Activated naive CD4-positive, alpha-beta T cell treated with anti-CD3 and anti-CD28 coated beads, Interleukin-2, amount 50 U/mL, for 24 hours (primary cell): ENCODE measurements at regions not wholly inside any gene's neighbourhood (a gene's known extent, or its start where the extent isn't known, plus 50 kb on each side); places are given as distances from the start of the nearest gene placed in this dataset.
"Not testable (repeated sequence)": the region's sequence is repeated elsewhere in the genome, so short reads cannot be mapped to it uniquely, and the experiment has no call there.

Experiments
- H3K27ac Mint-ChIP-seq: one replicate; pipeline ENCODE4 v1.8.0; 2021; ENCODE audit warnings: mild to moderate bottlenecking, mixed read lengths
- H3K27me3 Mint-ChIP-seq: one replicate; pipeline ENCODE4 v1.8.0; 2021; ENCODE audit warnings: mixed read lengths
- H3K36me3 Mint-ChIP-seq: one replicate; pipeline ENCODE4 v1.8.0; 2021; ENCODE audit warnings: mixed read lengths
- H3K4me1 Mint-ChIP-seq: one replicate; pipeline ENCODE4 v1.8.0; 2021; ENCODE audit warnings: mixed read lengths
- H3K4me3 Mint-ChIP-seq: one replicate; pipeline ENCODE4 v1.8.0; 2021; ENCODE audit warnings: mild to moderate bottlenecking, mixed read lengths
- H3K9me3 Mint-ChIP-seq: one replicate; pipeline ENCODE4 v1.8.0; 2021; ENCODE audit warnings: mixed read lengths

DNA sequence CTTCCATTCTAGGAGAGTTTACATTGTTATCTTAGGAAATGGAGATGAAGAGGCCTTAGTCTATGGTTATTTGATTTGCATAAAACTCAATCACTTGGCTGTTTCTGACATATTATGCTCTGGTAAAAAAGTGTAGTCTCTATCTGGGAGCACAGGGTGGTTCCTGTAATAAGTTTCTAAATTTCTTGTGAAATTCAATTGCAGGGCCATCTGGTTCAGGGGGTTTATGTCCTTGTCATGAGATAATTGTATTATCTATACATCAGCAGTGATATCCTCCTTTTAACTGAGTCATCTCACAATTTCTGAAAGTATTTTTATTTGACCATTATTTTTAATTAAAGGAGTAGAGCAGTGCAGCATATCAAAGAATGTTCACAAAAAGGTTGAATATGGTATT lies 203.3 kb downstream of the MFSD1 start:
- Mint-ChIP-seq H3K27me3 (no peaks in the 10 kb centered on the region), H3K4me1 (no peaks in the 10 kb centered on the region), H3K9me3 (no peaks in the 10 kb centered on the region), H3K4me3 (no peak overlapping the region), H3K27ac (no peak overlapping the region), H3K36me3 (no peaks in the 10 kb centered on the region)

DNA sequence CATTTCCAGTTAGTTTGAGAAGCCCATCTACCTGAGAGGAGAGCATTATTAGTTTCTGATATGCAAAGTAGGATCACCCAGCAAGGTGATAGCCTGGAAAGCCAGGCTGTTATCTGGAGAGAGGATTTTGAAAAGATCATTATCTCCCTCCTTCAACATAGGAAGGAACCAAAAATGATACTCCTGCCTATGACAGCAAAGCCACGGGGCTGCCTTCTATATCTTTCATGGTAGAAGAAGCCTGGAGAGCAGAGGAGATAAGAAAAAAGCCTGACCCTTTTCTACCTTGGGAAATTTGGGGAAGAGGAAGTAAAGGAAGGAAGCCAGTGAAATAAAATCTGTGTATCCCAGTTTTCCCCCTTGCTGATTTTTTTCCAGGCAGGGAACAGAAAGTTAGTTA lies 205.5 kb downstream of the MFSD1 start:
- Mint-ChIP-seq H3K9me3 (no peaks in the 10 kb centered on the region), H3K27ac (no peak overlapping the region), H3K27me3 (no peaks in the 10 kb centered on the region), H3K4me1 (no peaks in the 10 kb centered on the region), H3K36me3 (no peaks in the 10 kb centered on the region), H3K4me3 (no peak overlapping the region)

DNA sequence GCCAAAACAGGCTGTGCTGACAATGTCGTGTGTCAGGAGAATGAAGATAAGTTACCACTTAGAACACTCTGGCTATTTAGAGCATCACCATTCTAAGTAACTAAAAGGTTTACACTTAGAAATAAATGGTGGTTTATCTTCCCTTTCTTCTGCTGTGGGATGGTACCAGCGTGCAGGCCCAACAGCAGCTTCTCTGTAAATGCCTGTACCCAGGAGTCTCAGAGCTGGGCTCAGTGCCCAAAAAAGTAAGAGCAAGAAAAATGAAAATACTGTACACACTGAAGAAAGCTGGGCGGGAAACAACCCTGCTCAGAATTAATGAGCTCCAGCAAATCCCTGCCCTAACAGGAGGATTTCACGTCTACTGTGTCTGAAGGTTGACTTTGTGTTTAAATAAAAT lies 206.5 kb downstream of the MFSD1 start:
- Mint-ChIP-seq H3K27me3 (no peaks in the 10 kb centered on the region), H3K4me1 (no peaks in the 10 kb centered on the region), H3K27ac (no peak overlapping the region), H3K9me3 (peaks cover 4% of the 10 kb centered on the region), H3K36me3 (no peaks in the 10 kb centered on the region), H3K4me3 (no peak overlapping the region)

DNA sequence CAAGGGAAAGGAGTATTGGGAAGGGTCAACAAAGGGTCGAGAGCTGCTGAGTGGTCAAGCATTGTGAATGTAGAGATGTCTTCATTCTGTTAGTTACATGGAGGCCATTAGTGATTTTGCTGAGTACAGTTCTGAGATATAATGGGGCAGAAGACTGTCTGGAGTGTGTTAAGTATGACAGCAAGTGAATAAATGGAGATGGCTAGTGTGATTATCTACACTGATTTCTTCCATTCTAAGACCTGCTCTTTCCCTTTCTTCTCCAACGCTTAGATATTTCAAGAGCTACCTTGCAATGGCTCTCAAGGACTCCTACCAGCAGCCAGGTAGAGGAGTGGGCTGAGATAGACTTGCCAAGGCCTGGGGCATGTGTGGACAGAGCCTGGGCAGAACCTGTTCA lies 216.5 kb downstream of the MFSD1 start:
- Mint-ChIP-seq H3K27ac (no peak overlapping the region), H3K9me3 (no peaks in the 10 kb centered on the region), H3K4me1 (no peaks in the 10 kb centered on the region), H3K36me3 (no peaks in the 10 kb centered on the region), H3K4me3 (no peak overlapping the region), H3K27me3 (no peaks in the 10 kb centered on the region)

DNA sequence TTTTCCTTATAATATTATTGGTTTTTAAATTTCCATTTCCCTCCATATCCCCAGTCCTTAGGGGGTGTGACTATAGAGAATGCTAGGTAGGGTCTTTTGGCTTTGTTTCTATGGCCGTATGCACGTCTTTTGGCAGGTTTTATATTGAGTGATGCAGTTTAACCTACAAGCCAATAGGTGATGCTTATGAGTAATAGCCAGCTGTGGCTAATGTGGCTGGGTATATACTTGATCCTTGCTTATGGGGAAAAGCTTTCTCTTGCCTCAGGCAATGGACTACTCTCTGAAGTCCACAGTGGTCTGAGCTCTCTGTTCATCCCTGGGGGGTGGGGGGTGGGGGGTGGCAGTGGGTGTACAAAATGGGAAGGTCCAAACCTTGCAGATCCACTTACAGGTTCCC lies 223.9 kb downstream of the MFSD1 start:
- Mint-ChIP-seq H3K4me1 (no peaks in the 10 kb centered on the region), H3K9me3 (no peaks in the 10 kb centered on the region), H3K4me3 (no peak overlapping the region)

DNA sequence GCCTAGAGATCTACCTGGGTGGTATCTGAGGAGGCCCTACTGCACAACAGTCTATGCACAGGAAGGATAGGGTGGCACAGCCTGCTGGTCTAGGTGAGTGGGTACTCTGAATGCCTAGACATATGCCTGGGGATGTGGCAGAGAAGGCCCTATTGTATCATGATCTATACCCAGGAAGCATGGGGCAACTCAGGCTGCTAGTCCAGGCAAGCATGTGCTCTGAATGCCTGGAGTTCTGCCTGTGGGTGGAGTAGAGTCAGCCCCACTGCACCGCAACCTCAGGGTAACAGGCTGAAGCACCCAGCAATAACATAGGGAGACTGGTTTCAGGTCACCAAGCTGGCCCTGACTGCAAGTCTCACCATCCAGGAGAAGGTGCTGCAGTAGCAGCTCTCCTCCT lies 224.7 kb downstream of the MFSD1 start:
- no peaks in the 10 kb centered on the region for H3K4me1 Mint-ChIP-seq

More for the DNA sequence above, 223.9 kb downstream of the MFSD1 start:
- Mint-ChIP-seq H3K36me3 (no peaks in the 10 kb centered on the region), H3K27ac (no peak overlapping the region), H3K27me3 (no peaks in the 10 kb centered on the region)

DNA sequence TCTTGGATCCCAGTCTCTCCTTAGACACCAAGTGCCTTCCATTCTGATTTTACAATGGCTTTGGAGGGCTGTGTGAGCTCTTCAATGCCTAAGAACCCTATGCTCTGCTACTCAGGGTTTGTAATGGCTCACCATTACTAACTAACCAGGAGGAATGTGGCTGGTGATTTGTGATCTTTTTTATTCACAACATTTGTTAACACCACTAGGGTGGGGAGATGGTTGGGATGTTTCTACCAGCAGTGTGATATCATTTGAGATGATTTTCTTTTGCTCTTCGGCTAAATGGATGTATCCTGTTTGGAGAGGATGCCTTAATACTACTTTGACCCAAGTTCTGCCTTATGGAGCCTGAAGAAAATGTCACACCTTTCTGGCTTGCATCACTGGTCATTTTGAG lies 226.9 kb downstream of the MFSD1 start:
- H3K9me3 Mint-ChIP-seq = no peaks in the 10 kb centered on the region

More for the DNA sequence above, 224.7 kb downstream of the MFSD1 start:
- H3K27ac Mint-ChIP-seq = no peak overlapping the region
- H3K36me3 Mint-ChIP-seq = no peaks in the 10 kb centered on the region
- no peaks in the 10 kb centered on the region for H3K9me3 Mint-ChIP-seq
- no peaks in the 10 kb centered on the region for H3K27me3 Mint-ChIP-seq
- no peak overlapping the region for H3K4me3 Mint-ChIP-seq

DNA sequence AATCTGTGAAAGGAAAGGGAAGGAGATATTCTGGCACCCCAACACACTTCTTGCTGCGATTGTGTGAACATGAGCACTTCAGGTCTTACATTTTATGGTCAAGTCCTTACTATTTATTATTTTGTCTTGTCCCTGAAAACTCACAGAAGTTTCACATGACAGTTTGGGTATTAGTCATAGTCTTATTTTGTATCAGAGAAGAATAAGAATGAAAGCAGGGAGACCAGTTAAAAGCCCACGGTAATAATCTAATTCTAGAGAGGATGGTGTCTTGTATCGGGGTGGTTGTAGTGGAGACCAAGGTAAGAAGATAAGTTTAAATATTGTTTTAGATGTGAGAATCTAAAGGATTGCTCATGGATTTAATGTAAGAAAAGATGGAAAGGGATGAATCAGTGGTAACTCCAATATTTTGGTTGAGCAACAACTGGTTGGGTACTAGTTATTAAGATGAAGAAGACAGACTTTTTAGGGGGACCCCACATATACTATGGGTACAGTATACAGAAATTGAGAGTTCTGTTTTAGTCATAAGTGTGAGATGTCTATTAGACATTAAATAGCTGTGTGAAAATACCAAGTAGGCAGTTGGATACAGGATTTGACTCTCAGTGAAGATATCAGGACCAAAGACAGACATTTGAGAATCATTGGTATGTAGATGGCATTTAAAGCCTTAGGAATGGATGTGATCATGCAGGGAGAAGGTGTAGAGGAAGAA lies 227.6 kb downstream of the MFSD1 start:
- H3K4me1 Mint-ChIP-seq = no peaks in the 10 kb centered on the region
- H3K4me3 Mint-ChIP-seq = no peak overlapping the region

More for the DNA sequence above, 226.9 kb downstream of the MFSD1 start:
- H3K36me3 Mint-ChIP-seq = no peaks in the 10 kb centered on the region
- no peak overlapping the region for H3K27ac Mint-ChIP-seq
- no peaks in the 10 kb centered on the region for H3K4me1 Mint-ChIP-seq
- no peaks in the 10 kb centered on the region for H3K27me3 Mint-ChIP-seq
- no peak overlapping the region for H3K4me3 Mint-ChIP-seq

DNA sequence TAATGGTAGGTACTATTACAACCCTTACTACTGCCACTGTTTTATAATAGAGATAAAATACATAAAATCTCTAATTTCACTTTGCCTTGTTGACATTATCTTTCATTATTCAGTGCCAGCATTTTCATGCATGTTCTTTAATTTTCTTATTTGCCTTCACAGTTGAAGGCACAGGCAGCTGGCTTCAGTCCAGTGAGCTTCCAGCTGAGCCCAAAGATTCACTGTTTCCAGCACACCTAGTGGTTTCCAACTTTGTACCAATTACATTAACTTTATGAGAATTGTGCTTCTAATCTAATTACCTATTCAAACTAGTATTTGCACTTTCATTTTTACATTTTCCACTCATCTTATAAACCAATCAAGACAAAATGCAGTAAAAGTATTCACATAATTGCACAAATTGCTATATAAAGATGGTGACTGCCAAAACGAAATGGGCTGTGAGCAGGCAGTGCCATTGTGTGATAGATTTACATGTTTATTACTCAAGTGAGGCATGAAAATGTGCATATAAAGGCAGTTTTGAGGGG lies 228.3 kb downstream of the MFSD1 start:
- Mint-ChIP-seq H3K36me3 (no peaks in the 10 kb centered on the region), H3K27ac (no peak overlapping the region), H3K9me3 (peaks cover 4% of the 10 kb centered on the region), H3K4me1 (no peaks in the 10 kb centered on the region), H3K4me3 (no peak overlapping the region), H3K27me3 (no peaks in the 10 kb centered on the region)

More for the DNA sequence above, 227.6 kb downstream of the MFSD1 start:
- H3K9me3 Mint-ChIP-seq = peaks cover 3% of the 10 kb centered on the region
- no peaks in the 10 kb centered on the region for H3K27me3 Mint-ChIP-seq
- no peaks in the 10 kb centered on the region for H3K36me3 Mint-ChIP-seq
- H3K27ac Mint-ChIP-seq = no peak overlapping the region

DNA sequence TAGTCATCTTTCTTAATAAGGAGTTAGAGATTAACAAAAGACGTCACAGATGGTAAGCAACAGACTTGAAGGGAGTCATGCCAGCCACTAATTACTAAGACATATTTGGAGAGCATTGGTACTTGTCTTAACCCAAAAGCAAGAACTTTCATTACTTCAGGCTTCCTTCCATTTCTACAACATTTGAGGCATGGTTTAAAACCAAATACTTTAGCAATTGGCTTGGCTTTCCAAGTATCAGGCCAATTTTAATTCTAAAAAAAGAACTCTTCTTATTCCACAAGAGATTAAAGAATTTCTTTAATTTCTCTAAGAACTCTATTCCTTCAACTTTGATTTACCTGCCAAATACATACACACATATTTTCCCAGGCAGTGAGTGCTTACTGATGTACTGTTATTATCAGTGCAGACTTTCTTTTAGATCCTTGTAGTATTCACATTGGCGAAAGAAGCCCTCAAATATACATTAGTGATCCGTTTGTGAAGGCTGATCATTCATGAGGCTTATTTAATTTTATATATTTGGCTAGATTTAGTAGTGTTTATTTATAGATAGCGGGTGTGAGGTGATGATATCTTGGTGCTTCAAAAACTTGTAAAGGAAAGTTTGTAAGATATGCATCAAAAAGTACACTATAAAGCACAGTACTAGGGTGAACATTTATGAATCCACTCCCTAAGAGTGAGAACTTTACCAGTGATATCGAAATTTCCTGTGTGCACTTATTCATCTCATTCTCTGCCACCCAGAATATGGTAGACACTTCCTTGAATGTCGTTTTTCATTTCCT lies 229.2 kb downstream of the MFSD1 start:
- Mint-ChIP-seq H3K9me3 (peaks cover 4% of the 10 kb centered on the region), H3K27me3 (no peaks in the 10 kb centered on the region), H3K4me3 (no peak overlapping the region), H3K36me3 (no peaks in the 10 kb centered on the region), H3K27ac (no peak overlapping the region), H3K4me1 (no peaks in the 10 kb centered on the region)

DNA sequence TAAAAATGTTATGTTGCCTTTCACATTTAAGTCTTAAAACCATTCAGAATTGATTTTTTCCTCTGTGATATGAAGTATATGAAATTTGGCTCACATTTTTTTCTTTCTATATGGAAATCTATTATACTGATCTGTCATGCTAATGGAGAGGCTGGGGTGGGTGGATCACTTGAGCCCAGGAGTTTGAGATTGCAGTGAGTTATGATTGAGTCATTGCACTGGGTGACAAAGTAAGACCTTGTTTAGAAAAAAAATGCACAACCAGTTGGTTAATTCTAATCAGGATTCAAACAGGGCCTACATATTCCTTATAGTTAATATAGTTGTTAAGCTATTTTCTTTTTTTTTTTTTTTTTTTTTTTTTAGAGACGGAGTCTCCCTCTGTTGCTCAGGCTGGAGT lies 230.5 kb downstream of the MFSD1 start:
- H3K9me3 Mint-ChIP-seq = peaks cover 4% of the 10 kb centered on the region
- H3K4me1 Mint-ChIP-seq = no peaks in the 10 kb centered on the region
- H3K4me3 Mint-ChIP-seq = no peak overlapping the region
- H3K27me3 Mint-ChIP-seq = no peaks in the 10 kb centered on the region
- H3K36me3 Mint-ChIP-seq = no peaks in the 10 kb centered on the region
- H3K27ac Mint-ChIP-seq = no peak overlapping the region

DNA sequence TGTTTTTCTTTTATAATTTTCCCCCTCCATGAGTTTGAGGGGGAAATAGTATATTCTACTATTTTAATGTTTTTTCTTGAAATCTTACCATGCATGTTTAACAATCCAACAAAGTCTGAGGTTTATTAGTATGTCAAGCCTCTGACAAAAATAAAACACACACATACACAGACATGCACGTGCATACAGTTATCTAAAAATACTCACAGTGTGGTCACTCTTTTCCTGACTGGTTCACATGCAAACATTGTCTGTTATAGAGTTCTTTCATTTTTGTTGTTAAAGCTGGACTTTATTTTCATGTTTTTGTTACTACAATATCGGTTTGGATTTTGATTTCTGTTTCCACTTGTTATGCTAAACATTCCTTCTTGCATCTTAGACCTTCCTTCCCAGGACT lies 236.6 kb downstream of the MFSD1 start:
- Mint-ChIP-seq H3K4me1 (no peaks in the 10 kb centered on the region), H3K27ac (no peak overlapping the region), H3K27me3 (peaks cover 1% of the 10 kb centered on the region), H3K36me3 (no peaks in the 10 kb centered on the region), H3K9me3 (peaks cover 4% of the 10 kb centered on the region), H3K4me3 (no peak overlapping the region)

DNA sequence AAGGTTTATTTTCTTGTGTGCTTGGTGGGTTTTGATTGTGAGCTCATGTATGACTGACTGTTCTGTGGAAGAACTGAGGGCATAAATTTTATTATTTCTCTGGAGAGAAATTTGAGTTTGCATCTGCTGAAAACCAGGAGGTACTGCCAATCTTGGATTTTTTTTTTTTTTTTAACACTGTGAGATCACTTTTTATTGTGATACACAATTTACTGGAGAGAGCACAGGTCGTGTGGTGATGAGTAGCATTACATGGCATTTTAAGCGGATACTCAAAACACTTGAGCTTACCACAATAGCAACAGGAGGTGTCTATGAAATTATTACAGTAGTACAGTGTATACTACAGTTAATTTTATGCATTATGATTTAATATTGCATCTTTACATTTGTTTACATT lies 237.4 kb downstream of the MFSD1 start:
- Mint-ChIP-seq H3K27me3 (peaks cover 1% of the 10 kb centered on the region), H3K36me3 (no peaks in the 10 kb centered on the region), H3K4me3 (no peak overlapping the region), H3K4me1 (no peaks in the 10 kb centered on the region), H3K9me3 (peaks cover 3% of the 10 kb centered on the region), H3K27ac (no peak overlapping the region)

DNA sequence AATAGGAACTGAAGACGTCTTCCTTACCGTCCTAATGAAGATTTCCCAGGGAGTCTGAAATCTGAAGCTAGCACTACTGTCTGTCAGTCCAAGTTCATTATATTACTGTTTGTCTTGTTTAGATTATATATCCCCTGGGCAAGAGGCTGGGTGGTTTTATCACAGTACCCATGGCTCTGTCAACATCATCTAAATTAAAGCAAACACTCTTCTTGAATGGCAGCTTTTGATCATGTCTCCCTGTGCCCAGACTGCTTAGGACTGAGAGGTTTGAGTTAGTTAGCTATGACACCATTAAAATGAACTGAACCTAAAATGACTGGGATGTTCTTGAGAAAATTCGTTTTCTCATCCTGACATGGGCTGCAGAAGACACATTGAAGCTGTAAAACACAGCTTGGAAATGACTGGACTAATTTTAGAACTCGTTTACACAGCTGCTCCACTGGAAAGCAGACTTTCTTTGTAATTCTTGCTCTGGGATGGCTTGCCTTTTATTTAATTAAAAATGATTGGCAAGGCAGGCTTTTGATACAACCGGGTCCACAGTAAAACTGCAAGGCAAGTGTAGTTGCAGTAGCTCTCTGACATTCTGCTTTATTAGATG lies 243.5 kb downstream of the MFSD1 start:
- peaks cover 5% of the 10 kb centered on the region for H3K9me3 Mint-ChIP-seq
- no peaks in the 10 kb centered on the region for H3K4me1 Mint-ChIP-seq
- H3K4me3 Mint-ChIP-seq = no peak overlapping the region
- no peaks in the 10 kb centered on the region for H3K36me3 Mint-ChIP-seq
- no peak overlapping the region for H3K27ac Mint-ChIP-seq
- peaks cover 1% of the 10 kb centered on the region for H3K27me3 Mint-ChIP-seq

DNA sequence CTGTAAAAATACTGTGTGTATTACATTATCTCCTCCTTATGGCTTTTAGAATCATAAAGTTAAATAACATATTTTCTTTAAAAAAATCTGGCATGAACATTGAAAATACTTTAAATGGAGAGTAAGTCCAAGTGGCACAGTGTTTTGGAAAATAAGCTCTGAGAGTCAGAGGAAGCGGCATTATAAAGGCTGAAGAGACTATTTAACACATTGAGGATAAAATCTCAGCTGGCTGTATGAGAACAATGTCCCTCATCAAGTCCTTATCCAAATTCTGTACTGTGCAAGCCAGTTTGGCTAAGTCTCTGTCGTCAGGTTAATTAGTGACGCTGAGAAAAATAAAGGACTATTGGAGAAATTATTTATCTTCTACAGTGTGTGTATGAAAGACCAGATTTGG lies 245.5 kb downstream of the MFSD1 start:
- Mint-ChIP-seq H3K4me3 (no peak overlapping the region), H3K4me1 (no peaks in the 10 kb centered on the region), H3K27ac (no peak overlapping the region), H3K27me3 (no peaks in the 10 kb centered on the region), H3K36me3 (no peaks in the 10 kb centered on the region), H3K9me3 (peaks cover 11% of the 10 kb centered on the region)

DNA sequence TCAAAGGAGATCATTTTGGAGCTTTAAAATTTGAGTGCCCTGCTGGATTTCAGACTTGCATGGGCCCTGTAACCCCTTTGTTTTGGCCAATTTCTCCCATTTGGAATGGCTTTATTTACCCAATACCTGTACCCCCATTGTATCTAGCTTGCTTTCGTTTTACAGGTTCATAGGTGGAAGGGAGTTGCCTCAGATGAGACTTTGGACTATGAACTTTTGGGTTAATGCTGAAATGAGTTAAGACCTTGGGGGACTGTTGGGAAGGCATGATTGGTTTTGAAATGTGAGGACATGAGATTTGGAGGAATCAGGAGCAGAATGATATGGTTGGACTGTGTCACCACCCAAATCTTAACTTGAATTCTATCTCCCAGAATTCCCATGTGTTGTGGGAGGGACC lies 250.6 kb downstream of the MFSD1 start:
- H3K27me3 Mint-ChIP-seq, H3K4me3 Mint-ChIP-seq, H3K27ac Mint-ChIP-seq, H3K36me3 Mint-ChIP-seq, H3K4me1 Mint-ChIP-seq: not testable (repeated sequence)
- H3K9me3 Mint-ChIP-seq = peaks cover 10% of the 10 kb centered on the region
